Endothelial cell of umbilical vein (primary cell): ENCODE measurements at regions not wholly inside any gene's neighbourhood (a gene's known extent, or its start where the extent isn't known, plus 50 kb on each side); places are given as distances from the start of the nearest gene placed in this dataset.

Experiments used
- BruUV-seq: library from RNA; stranded (reverse); fragments of 400-500 nt; replicated peaks from 2 replicates; lab custom pipeline; 2021; lab: Mats Ljungman, UMichigan
- CTCF ChIA-PET: fragments of 300-600, 350-600 bp; sonication (Branson Sonifier 250); formaldehyde crosslinking; loops from one replicate; lab custom pipeline; 2021; ENCODE audit warnings: antibody characterized with exemption, inconsistent platforms; lab: Charles Lee
- POLR2A ChIA-PET: fragments of 300-600, 350-600 bp; sonication (Branson Sonifier 250); formaldehyde crosslinking; loops from one replicate; lab custom pipeline; 2021; ENCODE audit warnings: antibody characterized with exemption, inconsistent platforms; lab: Charles Lee
- DNase-seq: peaks from one replicate; pipeline ENCODE4 v3.0.0-alpha.2; 2011; ENCODE audit warnings: low read depth, low spot score
- FAIRE-seq: peaks from 2 replicates; lab custom pipeline; 2011; peaks lifted over from hg19 to GRCh38; lab: Jason Lieb, UNC
- H2AFZ ChIP-seq: 2 replicates; pipeline ENCODE4 v1.6.0; 2012; ENCODE audit warnings: low read depth, low read length, control low read depth, inconsistent platforms
- H3K27ac ChIP-seq: 2 replicates; pipeline ENCODE4 v1.5.1; 2011; ENCODE audit warnings: low read depth, mild to moderate bottlenecking, control low read depth, low read length, moderate library complexity; ENCODE audit not compliant: insufficient read depth
- H3K27me3 ChIP-seq, 2 experiments: 2 replicates each; pipeline versions ENCODE4 v1.6.0 to v1.6.1; 2011; ENCODE audit warnings: low read length in 2 of 2, mixed read lengths in 1 of 2; ENCODE audit not compliant: control insufficient read depth in 2 of 2, insufficient read depth in 2 of 2
- H3K36me3 ChIP-seq, 2 experiments: 2 replicates in 1 of 2; 3 replicates in 1 of 2; pipeline ENCODE4 v1.5.1; 2011; ENCODE audit warnings: low read length in 2 of 2, mild to moderate bottlenecking in 1 of 2, moderate library complexity in 1 of 2; ENCODE audit not compliant: control insufficient read depth in 2 of 2, insufficient read depth in 2 of 2; ENCODE audit errors: extremely low read depth in 1 of 2
- H3K4me1 ChIP-seq: 3 replicates; pipeline ENCODE4 v1.5.1; 2011; ENCODE audit warnings: mild to moderate bottlenecking, low read length; ENCODE audit not compliant: control insufficient read depth, insufficient read depth; ENCODE audit errors: extremely low read depth
- H3K4me2 ChIP-seq: 2 replicates; pipeline ENCODE4 v1.6.1; 2011; ENCODE audit warnings: low read length, control low read depth, mixed read lengths; ENCODE audit not compliant: insufficient read depth
- H3K4me3 ChIP-seq, 3 experiments: fragments of 200-600 bp in 1 of 3; sonication (generic), shearing (Covaris generic) in 1 of 3; replicated peaks in 1 of 3; 2 replicates each; pipeline ENCODE4 v1.5.1; 2011 to 2016; ENCODE audit warnings: control low read depth in 3 of 3, low read length in 3 of 3, mild to moderate bottlenecking in 2 of 3, inconsistent platforms in 1 of 3, low read depth in 1 of 3, moderate library complexity in 1 of 3; ENCODE audit not compliant: insufficient read depth in 1 of 3
- H3K79me2 ChIP-seq: 2 replicates; pipeline ENCODE4 v1.6.0; 2012; ENCODE audit warnings: low read length, inconsistent platforms; ENCODE audit not compliant: control insufficient read depth, insufficient read depth
- H3K9ac ChIP-seq: replicated peaks from 2 replicates; pipeline ENCODE3; 2011; ENCODE audit warnings: low read length, control low read depth; ENCODE audit not compliant: insufficient read depth; ENCODE audit errors: extremely low read depth
- H3K9me1 ChIP-seq: replicated peaks from 3 replicates; pipeline ENCODE4 v1.6.0; 2011; ENCODE audit warnings: mild to moderate bottlenecking, low read length; ENCODE audit not compliant: control insufficient read depth, insufficient read depth; ENCODE audit errors: extremely low read depth
- H3K9me3 ChIP-seq: replicated peaks from 2 replicates; pipeline ENCODE4 v1.5.1; 2012; ENCODE audit warnings: low read length, inconsistent platforms; ENCODE audit not compliant: control insufficient read depth, insufficient read depth
- H4K20me1 ChIP-seq: replicated peaks from 2 replicates; pipeline ENCODE3; 2011; ENCODE audit warnings: mild to moderate bottlenecking, low read length; ENCODE audit not compliant: control insufficient read depth, insufficient read depth; ENCODE audit errors: extremely low read depth
- EZH2 ChIP-seq: IDR thresholded peaks from 2 replicates; pipeline ENCODE4 v1.6.1; 2012; ENCODE audit warnings: borderline replicate concordance, low read depth, mild to moderate bottlenecking, moderate library complexity, low read length, inconsistent platforms; ENCODE audit not compliant: severe bottlenecking
- FOS ChIP-seq: IDR thresholded peaks from 2 replicates; pipeline ENCODE4 v1.6.1; 2011; ENCODE audit warnings: mild to moderate bottlenecking, low read length, moderate library complexity, borderline replicate concordance; ENCODE audit not compliant: insufficient read depth
- GATA2 ChIP-seq: IDR thresholded peaks from 2 replicates; pipeline ENCODE4 v1.7.0; 2011; ENCODE audit warnings: low read depth, mild to moderate bottlenecking, moderate library complexity, mixed read lengths, low read length; ENCODE audit not compliant: insufficient read length, insufficient read depth
- JUN ChIP-seq: IDR thresholded peaks from 2 replicates; pipeline ENCODE4 v1.6.1; 2011; ENCODE audit warnings: borderline replicate concordance, low read depth; ENCODE audit not compliant: insufficient read length, insufficient read depth
- MYC ChIP-seq: IDR thresholded peaks from one replicate; pipeline ENCODE4 v1.6.1; 2011; ENCODE audit warnings: mild to moderate bottlenecking, low read depth, low read length
- POLR2A ChIP-seq: IDR thresholded peaks from 2 replicates; pipeline ENCODE4 v1.6.1; 2012; ENCODE audit warnings: low read depth, mild to moderate bottlenecking, control low read depth, low read length
- POLR2AphosphoS5 ChIP-seq: IDR thresholded peaks from 2 replicates; pipeline ENCODE4 v1.6.1; 2012; ENCODE audit warnings: low read depth, mild to moderate bottlenecking, control low read depth, low read length, moderate library complexity; ENCODE audit not compliant: insufficient read depth
- dilution Hi-C: fragments of 300-500 bp; cut with MboI; formaldehyde crosslinking; loops from one replicate; pipeline ENCODE4 v1.15.0; 2019; ENCODE audit warnings: low sequenced_read_pairs; ENCODE audit not compliant: extremely low pct_ligation_motif_present
- intact Hi-C: fragments of 100-400 bp; cut with micrococcal nuclease; formaldehyde crosslinking; loops from one replicate; pipeline ENCODE4 v1.10.0; 2022
- TF ChIP-seq, protein P1 (sequence below): IDR thresholded peaks from 2 replicates; pipeline ENCODE4 v1.6.1; 2011; ENCODE audit not compliant: insufficient read depth, insufficient read length

DNA sequence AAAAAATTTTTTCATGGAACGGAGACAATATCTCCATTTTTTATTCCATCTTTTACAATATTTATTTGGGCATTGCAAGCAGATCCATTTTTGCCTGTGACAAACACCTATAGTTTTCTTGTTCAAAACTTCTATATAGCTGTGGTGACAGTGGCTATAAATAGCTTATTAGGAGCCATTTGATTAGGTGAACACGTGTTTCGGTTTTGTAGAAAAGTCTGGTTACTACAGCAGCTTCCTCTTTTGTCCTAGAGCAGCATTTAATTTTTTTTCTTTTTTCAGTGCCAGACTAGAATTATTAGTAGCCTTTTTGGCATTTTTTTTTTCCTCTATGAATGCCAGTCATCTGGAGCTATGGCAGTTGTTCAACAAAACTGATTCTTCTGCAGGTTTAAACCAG, 123.5 kb downstream of the RXFP2 start:
- H3K4me2 ChIP-seq, result no peak overlapping the region
- ChIA-PET CTCF (interaction anchor here (1.0 kb wide), 1 partner anchor 47 kb away, joined by 3 read pairs; no protein-coding TSS in a partner anchor), POLR2A (no interaction called here)
- H3K9me3 ChIP-seq, result no peaks in the 10 kb centered on the region
- H3K79me2 ChIP-seq, result no peaks in the 10 kb centered on the region
- DNase-seq, result no peak
- no peak overlapping the region for H3K27ac ChIP-seq
- no peaks in the 10 kb centered on the region for H4K20me1 ChIP-seq
- dilution Hi-C loops (no loop called here), intact Hi-C loops (no loop called here)
- TF ChIP-seq, protein P1, sequence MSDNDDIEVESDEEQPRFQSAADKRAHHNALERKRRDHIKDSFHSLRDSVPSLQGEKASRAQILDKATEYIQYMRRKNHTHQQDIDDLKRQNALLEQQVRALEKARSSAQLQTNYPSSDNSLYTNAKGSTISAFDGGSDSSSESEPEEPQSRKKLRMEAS, result no peak
- TF ChIP-seq POLR2AphosphoS5, result no peak
- TF ChIP-seq MYC, result no peak
- no peaks in the 10 kb centered on the region for H3K36me3 ChIP-seq
- H3K9me1 ChIP-seq, result no peaks in the 10 kb centered on the region
- no peak for FAIRE-seq
- peaks cover 0 to 2% of the 10 kb centered on the region in 2 experiments for H3K27me3 ChIP-seq
- BruUV-seq, result no TSS peak
- H3K4me1 ChIP-seq, result no peaks in the 10 kb centered on the region
- H2AFZ ChIP-seq, result no peak overlapping the region
- H3K9ac ChIP-seq, result no peak overlapping the region
- H3K4me3 ChIP-seq, result no peak overlapping the region

DNA sequence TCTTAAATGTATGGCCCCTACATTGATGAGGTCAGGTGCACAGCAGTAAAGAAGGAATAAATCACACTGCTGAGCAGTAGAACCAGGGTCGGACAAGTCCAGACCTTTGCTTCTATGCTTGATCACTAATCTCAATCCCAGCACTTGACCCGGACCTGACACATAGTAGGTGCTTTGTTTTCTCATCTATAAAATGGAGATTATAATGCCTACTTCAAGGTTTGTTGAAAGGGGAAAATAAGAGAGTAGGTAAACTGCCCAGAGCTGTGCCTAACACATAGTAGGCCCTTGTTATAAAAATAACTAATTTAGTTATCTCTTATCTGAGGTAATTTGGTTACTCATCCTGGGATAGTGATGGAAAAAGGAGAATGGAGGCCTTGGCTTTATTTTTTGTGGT, 125.0 kb downstream of the RXFP2 start:
- H3K27ac ChIP-seq, result no peak overlapping the region
- no peaks in the 10 kb centered on the region for H3K9me3 ChIP-seq
- H4K20me1 ChIP-seq, result no peaks in the 10 kb centered on the region
- H3K36me3 ChIP-seq, result no peaks in the 10 kb centered on the region
- dilution Hi-C loops (no loop called here), intact Hi-C loops (no loop called here)
- H3K9ac ChIP-seq, result no peak overlapping the region
- no peak for FAIRE-seq
- CTCF ChIA-PET, result no interaction called here
- POLR2A ChIA-PET, result no interaction called here
- no peaks in the 10 kb centered on the region for H3K4me1 ChIP-seq
- no peak overlapping the region for H3K4me2 ChIP-seq
- no TSS peak for BruUV-seq
- no peaks in the 10 kb centered on the region for H3K79me2 ChIP-seq
- no peaks in the 10 kb centered on the region for H3K27me3 ChIP-seq
- no peak overlapping the region for H3K4me3 ChIP-seq
- no peak for DNase-seq
- TF ChIP-seq, protein P1, result no peak
- TF ChIP-seq POLR2AphosphoS5, result no peak
- no peak for TF ChIP-seq MYC
- no peak for TF ChIP-seq GATA2
- TF ChIP-seq POLR2A, result no peak
- TF ChIP-seq EZH2, result no peak
- TF ChIP-seq JUN, result no peak
- no peak for TF ChIP-seq FOS
- no peak overlapping the region for H2AFZ ChIP-seq
- no peaks in the 10 kb centered on the region for H3K9me1 ChIP-seq
